ENCODE measurements at regions not wholly inside any gene's neighbourhood (a gene's known extent, or its start where the extent isn't known, plus 50 kb on each side); places are given as distances from the start of the nearest gene placed in this dataset.

DNA sequence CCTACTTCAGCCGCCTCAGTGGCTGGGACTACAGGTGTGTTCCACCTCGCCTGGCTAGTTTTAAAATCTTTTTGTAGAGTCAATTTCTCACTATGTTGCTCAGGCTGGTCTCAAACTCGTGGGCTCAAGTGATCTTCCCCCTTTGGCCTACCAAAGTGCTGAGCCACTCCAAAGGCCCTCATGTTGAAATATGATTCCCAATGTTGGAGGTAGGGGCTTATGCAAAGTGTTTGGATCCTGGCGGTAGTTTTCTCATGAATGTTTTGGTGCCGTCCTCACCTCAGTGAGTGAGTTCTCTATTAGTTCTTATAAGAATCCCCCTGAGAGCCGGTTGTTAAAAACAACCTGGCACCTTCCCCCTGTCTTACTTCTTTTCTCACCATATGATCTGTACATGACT is 784.6 kb downstream of the TMTC2 start:
- TF ChIP-seq, protein P1, sequence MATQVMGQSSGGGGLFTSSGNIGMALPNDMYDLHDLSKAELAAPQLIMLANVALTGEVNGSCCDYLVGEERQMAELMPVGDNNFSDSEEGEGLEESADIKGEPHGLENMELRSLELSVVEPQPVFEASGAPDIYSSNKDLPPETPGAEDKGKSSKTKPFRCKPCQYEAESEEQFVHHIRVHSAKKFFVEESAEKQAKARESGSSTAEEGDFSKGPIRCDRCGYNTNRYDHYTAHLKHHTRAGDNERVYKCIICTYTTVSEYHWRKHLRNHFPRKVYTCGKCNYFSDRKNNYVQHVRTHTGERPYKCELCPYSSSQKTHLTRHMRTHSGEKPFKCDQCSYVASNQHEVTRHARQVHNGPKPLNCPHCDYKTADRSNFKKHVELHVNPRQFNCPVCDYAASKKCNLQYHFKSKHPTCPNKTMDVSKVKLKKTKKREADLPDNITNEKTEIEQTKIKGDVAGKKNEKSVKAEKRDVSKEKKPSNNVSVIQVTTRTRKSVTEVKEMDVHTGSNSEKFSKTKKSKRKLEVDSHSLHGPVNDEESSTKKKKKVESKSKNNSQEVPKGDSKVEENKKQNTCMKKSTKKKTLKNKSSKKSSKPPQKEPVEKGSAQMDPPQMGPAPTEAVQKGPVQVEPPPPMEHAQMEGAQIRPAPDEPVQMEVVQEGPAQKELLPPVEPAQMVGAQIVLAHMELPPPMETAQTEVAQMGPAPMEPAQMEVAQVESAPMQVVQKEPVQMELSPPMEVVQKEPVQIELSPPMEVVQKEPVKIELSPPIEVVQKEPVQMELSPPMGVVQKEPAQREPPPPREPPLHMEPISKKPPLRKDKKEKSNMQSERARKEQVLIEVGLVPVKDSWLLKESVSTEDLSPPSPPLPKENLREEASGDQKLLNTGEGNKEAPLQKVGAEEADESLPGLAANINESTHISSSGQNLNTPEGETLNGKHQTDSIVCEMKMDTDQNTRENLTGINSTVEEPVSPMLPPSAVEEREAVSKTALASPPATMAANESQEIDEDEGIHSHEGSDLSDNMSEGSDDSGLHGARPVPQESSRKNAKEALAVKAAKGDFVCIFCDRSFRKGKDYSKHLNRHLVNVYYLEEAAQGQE (IDR thresholded peaks at IDR 0.05; ENCODE audit: insufficient read depth in 1 of 2, low read depth in 2 of 2, low read length in 2 of 2), result no peak
- TF ChIP-seq SIN3A (IDR thresholded peaks at IDR 0.05; ENCODE audit: borderline replicate concordance, insufficient read depth, low read length), result no peak

Data from PFSK-1 (cell line).